ENCODE measurements at regions not wholly inside any gene's neighbourhood (a gene's known extent, or its start where the extent isn't known, plus 50 kb on each side); places are given as distances from the start of the nearest gene placed in this dataset.

DNA sequence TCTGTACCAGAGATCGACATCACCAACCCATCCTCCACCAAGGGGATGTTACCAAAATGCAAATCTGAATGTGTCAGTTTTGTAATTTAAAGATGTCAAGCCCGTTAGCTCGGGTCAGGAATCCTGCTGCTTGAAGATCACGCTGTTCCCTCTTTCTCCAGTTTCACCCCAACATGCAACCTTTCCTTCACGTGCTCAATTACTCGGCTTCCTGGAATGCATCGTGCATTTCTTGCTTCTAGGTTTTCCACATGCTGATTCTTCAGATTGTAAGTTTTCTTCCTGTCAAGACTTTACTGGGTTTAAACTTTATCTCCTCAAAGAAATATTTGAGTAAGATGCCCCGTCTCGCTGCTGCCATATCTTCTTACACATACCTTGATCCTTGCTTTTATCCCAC is 209.5 kb upstream of the SNX2 start:
- Histone ChIP-seq H3K9me1 (ENCODE audit: control insufficient read depth, extremely low read depth, insufficient read depth, low read length) (no peaks in the 10 kb centered on the region), H3K27ac (ENCODE audit: control insufficient read depth, insufficient read depth, low read length) (no peak overlapping the region), H3K4me1 (ENCODE audit: control insufficient read depth, extremely low read depth, insufficient read depth, low read length) (no peaks in the 10 kb centered on the region), H3K4me2 (ENCODE audit: control insufficient read depth, extremely low read depth, insufficient read depth, low read depth, low read length) (no peak overlapping the region), H3K27me3 (ENCODE audit: control insufficient read depth, extremely low read depth, insufficient read depth, low read length) (no peaks in the 10 kb centered on the region), H3K36me3 (ENCODE audit: control insufficient read depth in 2 of 2, extremely low read depth in 1 of 2, insufficient read depth in 2 of 2, low read length in 2 of 2) (no peaks in the 10 kb centered on the region), H4K20me1 (ENCODE audit: control insufficient read depth, extremely low read depth, insufficient read depth, low read length) (no peaks in the 10 kb centered on the region), H2AFZ (ENCODE audit: control insufficient read depth, low read length) (no peak overlapping the region), H3K79me2 (ENCODE audit: control insufficient read depth, insufficient read depth, low read length) (no peaks in the 10 kb centered on the region), H3K9me3 (ENCODE audit: control insufficient read depth, low read depth, low read length) (no peaks in the 10 kb centered on the region), H3K4me3 (ENCODE audit: control insufficient read depth in 2 of 3, extremely low read depth in 1 of 3, insufficient read depth in 2 of 3, low read depth in 1 of 3, low read length in 3 of 3) (no peak overlapping the region), H3K9ac (ENCODE audit: control insufficient read depth, extremely low read depth, insufficient read depth, low read length) (no peak overlapping the region)
- DNase-seq (ENCODE audit: low read depth, low spot score) (no peak), FAIRE-seq (no peak)
- dilution Hi-C loops (cut with MboI; ENCODE audit: extremely low pct_ligation_motif_present, low sequenced_read_pairs) = no loop called here
- TF ChIP-seq CTCF (optimal IDR thresholded peaks at IDR 0.05 in 1 of 3, IDR thresholded peaks at IDR 0.05 in 1 of 3, conservative IDR thresholded peaks at IDR 0.05 in 1 of 3; ENCODE audit: extremely low read depth in 1 of 3, insufficient read depth in 2 of 3, low read length in 3 of 3) (no peak), EZH2 (IDR thresholded peaks at IDR 0.05; ENCODE audit: low read length) (no peak)

- Histone ChIP-seq H3K79me2 (ENCODE audit: control insufficient read depth, insufficient read depth, low read length) (no peaks in the 10 kb centered on the region), H3K27me3 (ENCODE audit: control insufficient read depth, extremely low read depth, insufficient read depth, low read length) (no peaks in the 10 kb centered on the region), H3K27ac (ENCODE audit: control insufficient read depth, insufficient read depth, low read length) (no peak overlapping the region), H4K20me1 (ENCODE audit: control insufficient read depth, extremely low read depth, insufficient read depth, low read length) (no peaks in the 10 kb centered on the region), H3K4me2 (ENCODE audit: control insufficient read depth, extremely low read depth, insufficient read depth, low read depth, low read length) (no peak overlapping the region), H3K9me1 (ENCODE audit: control insufficient read depth, extremely low read depth, insufficient read depth, low read length) (no peaks in the 10 kb centered on the region), H2AFZ (ENCODE audit: control insufficient read depth, low read length) (no peak overlapping the region), H3K4me3 (ENCODE audit: control insufficient read depth in 2 of 3, extremely low read depth in 1 of 3, insufficient read depth in 2 of 3, low read depth in 1 of 3, low read length in 3 of 3) (no peak overlapping the region), H3K9ac (ENCODE audit: control insufficient read depth, extremely low read depth, insufficient read depth, low read length) (no peak overlapping the region), H3K4me1 (ENCODE audit: control insufficient read depth, extremely low read depth, insufficient read depth, low read length) (no peaks in the 10 kb centered on the region), H3K36me3 (ENCODE audit: control insufficient read depth in 2 of 2, extremely low read depth in 1 of 2, insufficient read depth in 2 of 2, low read length in 2 of 2) (no peaks in the 10 kb centered on the region), H3K9me3 (ENCODE audit: control insufficient read depth, low read depth, low read length) (no peaks in the 10 kb centered on the region)
- no peak for TF ChIP-seq CTCF (optimal IDR thresholded peaks at IDR 0.05 in 1 of 3, IDR thresholded peaks at IDR 0.05 in 1 of 3, conservative IDR thresholded peaks at IDR 0.05 in 1 of 3; ENCODE audit: extremely low read depth in 1 of 3, insufficient read depth in 2 of 3, low read length in 3 of 3)
- TF ChIP-seq EZH2 (IDR thresholded peaks at IDR 0.05; ENCODE audit: low read length) = no peak
- dilution Hi-C loops (cut with MboI; ENCODE audit: extremely low pct_ligation_motif_present, low sequenced_read_pairs) = no loop called here
- FAIRE-seq = no peak
- no peak for DNase-seq (ENCODE audit: low read depth, low spot score)
Measured at GRCh38 chr5:122576256-122577016, 198.4 kb upstream of the SNX2 start.
